ENCODE measurements at regions not wholly inside any gene's neighbourhood (a gene's known extent, or its start where the extent isn't known, plus 50 kb on each side); places are given as distances from the start of the nearest gene placed in this dataset.
"Not testable (repeated sequence)": the region's sequence is repeated elsewhere in the genome, so short reads cannot be mapped to it uniquely, and the experiment has no call there.

- no peak for DNase-seq (ENCODE audit: low read depth)
- no peak overlapping the region for H3K4me3 ChIP-seq (ENCODE audit: low read depth, low read length)
- no peak for TF ChIP-seq CTCF (IDR thresholded peaks at IDR 0.05; ENCODE audit: control insufficient read depth, extremely low read depth, insufficient read depth)
Observed at GRCh38 chr18:76602191-76602590, 107.1 kb upstream of the ZNF516 start.

- DNase-seq (ENCODE audit: low read depth); H3K4me3 ChIP-seq (ENCODE audit: low read depth, low read length): not testable (repeated sequence)
Observed at GRCh38 chr18:76600076-76600475, 105.0 kb upstream of the ZNF516 start.

- no peak for DNase-seq (ENCODE audit: low read depth)
- no peak overlapping the region for H3K4me3 ChIP-seq (ENCODE audit: low read depth, low read length)
- no peak for TF ChIP-seq CTCF (IDR thresholded peaks at IDR 0.05; ENCODE audit: control insufficient read depth, extremely low read depth, insufficient read depth)
Observed at GRCh38 chr18:76594966-76595365, 99.9 kb upstream of the ZNF516 start.

GRCh38 chr18:76593843-76594242 is 98.8 kb upstream of the ZNF516 start:
- TF ChIP-seq CTCF (IDR thresholded peaks at IDR 0.05; ENCODE audit: control insufficient read depth, extremely low read depth, insufficient read depth), result no peak
- DNase-seq (ENCODE audit: low read depth), result no peak
- H3K4me3 ChIP-seq (ENCODE audit: low read depth, low read length), result no peak overlapping the region

- DNase-seq (ENCODE audit: low read depth), result no peak
- no peak for TF ChIP-seq CTCF (IDR thresholded peaks at IDR 0.05; ENCODE audit: control insufficient read depth, extremely low read depth, insufficient read depth)
- H3K4me3 ChIP-seq (ENCODE audit: low read depth, low read length), result no peak overlapping the region
Observed at GRCh38 chr18:76592981-76593381, 97.9 kb upstream of the ZNF516 start.

- no peak overlapping the region for H3K4me3 ChIP-seq (ENCODE audit: low read depth, low read length)
- no peak for DNase-seq (ENCODE audit: low read depth)
- TF ChIP-seq CTCF (IDR thresholded peaks at IDR 0.05; ENCODE audit: control insufficient read depth, extremely low read depth, insufficient read depth), result no peak
Observed at GRCh38 chr18:76592096-76592495, 97.1 kb upstream of the ZNF516 start.

GRCh38 chr18:76589866-76590265 is 94.8 kb upstream of the ZNF516 start:
- no peak for DNase-seq (ENCODE audit: low read depth)
- no peak for TF ChIP-seq CTCF (IDR thresholded peaks at IDR 0.05; ENCODE audit: control insufficient read depth, extremely low read depth, insufficient read depth)
- no peak overlapping the region for H3K4me3 ChIP-seq (ENCODE audit: low read depth, low read length)

GRCh38 chr18:76589316-76589715 is 94.3 kb upstream of the ZNF516 start:
- no peak for DNase-seq (ENCODE audit: low read depth)
- no peak overlapping the region for H3K4me3 ChIP-seq (ENCODE audit: low read depth, low read length)
- TF ChIP-seq CTCF (IDR thresholded peaks at IDR 0.05; ENCODE audit: control insufficient read depth, extremely low read depth, insufficient read depth), result no peak

All from LNCaP clone FGC (cell line).